NCI-H2171 (cell line): ENCODE measurements at regions not wholly inside any gene's neighbourhood (a gene's known extent, or its start where the extent isn't known, plus 50 kb on each side); places are given as distances from the start of the nearest gene placed in this dataset.
"Not testable (repeated sequence)": the region's sequence is repeated elsewhere in the genome, so short reads cannot be mapped to it uniquely, and the experiment has no call there.

Experiments
- DNase-seq: peaks from one replicate; lab custom pipeline; 2025; lab: John Stamatoyannopoulos, UW

DNA sequence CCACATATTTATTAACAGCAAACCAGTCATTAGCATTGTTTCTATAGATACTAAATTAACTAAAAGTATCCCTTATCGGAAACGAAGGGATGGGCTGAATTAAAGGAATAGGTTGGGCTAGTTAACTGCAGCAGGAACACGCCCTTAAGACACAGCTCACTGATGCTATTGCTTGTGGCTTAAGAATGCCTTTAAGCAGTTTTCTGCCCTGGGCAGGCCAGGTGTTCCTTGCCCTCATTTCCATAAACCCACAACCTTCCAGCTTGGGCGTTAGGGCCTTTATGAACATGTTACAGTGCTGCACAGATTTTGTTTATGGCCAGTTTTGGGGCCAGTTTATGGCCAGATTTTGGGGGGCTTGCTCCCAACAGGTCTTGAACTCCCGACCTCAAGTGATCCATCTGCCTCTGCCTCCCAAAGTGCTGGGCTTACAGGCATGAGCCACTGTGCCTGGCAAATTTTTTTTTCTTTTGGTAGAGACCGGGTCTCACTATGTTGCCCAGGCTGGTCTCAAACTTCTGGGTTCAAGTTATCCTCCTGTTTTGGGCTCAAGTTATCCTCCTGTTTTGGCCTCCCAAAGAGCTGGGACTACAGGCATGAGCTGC is 90.1 kb upstream of the GRIN2A start:
- DNase-seq = not testable (repeated sequence)

DNA sequence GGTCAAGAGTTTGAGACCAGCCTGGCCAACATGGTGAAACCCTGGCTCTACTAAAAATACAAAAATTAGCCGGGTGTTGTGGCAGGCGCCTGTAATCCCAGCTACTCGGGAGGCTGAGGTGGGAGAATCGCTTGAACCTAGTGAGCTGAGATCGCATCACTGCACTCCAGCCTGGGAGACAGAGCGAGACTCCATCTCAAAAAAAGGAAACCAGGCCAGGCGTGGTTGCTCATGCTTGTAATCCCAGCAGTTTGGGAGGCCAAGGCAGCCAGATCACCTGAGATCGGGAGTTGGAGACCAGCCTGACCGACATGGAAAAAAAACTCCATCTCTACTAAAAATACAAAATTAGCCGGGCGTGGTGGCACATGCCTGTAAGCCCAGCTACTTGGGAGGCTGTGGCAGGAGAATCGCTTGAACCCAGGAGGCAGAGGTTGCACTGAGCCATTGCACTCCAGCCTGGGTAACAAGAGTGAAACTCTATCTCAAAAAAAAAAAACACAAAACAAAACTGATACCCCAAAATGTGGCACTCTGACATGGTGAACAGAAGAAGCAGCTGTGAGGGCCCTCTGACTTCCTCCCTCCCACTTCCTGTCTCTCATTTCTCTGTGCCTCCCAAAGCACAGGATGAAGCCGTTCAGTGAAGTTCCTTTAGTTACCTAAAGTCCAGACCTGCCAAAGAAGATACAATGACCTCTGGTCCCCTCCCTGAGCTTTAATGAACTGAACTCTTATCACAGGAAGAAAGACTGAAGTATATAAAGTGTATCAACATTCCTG is 93.2 kb upstream of the GRIN2A start:
- DNase-seq = not testable (repeated sequence)

DNA sequence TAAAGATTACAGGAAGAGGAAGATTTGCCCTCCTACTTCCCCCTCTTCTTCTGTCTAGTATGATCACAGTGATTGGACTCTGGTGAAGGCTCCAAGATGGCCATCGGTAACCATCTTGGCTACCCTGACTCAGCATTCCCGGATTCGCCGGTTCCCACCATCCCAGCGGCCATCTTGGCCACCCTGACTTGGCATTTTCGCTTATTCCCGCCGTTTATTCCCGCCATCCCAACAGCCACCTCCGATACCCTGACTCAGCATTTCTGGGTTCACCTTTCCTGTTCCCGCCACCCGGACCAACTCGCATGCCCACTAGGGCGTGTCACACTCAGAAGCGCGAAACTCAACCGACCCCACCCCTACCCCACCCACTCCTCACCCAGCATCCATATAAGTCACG is 95.4 kb upstream of the GRIN2A start:
- no peak for DNase-seq

DNA sequence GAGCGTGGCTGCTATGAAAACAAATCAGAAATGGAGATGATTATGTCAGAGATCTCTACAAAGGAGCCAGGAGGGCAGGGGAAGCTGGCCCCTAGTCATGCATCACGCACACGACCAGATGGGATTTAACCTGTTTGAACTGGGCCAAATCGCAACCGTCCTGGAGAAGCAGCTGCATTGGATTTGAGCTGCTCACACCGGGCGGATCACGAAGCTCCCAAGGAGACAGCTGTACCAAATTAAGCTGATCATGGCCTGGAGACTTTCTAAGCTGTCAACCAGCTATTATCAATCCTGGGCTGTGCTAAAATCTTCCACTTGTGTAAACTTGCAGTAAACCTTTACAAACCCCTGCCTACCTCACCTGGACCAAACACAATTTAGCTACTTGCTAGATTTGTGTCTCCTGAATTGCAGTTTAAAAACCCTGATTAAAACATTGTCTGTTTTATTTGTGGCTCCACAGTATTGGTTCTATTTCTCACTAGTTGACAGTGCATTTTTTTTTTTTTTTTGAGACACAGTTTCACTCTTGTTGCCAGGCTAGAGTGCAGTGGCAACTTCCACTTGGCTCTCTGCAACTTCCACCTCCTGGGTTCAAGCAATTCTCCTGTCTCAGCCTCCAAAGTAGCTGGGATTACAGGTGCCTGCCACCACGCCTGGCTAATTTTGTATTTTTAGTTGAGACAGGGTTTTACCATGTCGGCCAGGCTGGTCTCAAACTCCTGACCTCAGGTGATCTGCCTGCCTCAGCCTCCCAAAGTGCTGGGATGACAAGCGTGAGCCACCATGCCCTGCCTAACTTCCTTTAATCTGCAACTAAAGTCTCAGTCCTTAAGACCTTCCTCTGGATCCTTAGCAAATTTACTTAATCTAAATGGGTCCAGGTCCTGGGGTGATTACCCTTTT is 98.3 kb upstream of the GRIN2A start:
- DNase-seq = no peak

DNA sequence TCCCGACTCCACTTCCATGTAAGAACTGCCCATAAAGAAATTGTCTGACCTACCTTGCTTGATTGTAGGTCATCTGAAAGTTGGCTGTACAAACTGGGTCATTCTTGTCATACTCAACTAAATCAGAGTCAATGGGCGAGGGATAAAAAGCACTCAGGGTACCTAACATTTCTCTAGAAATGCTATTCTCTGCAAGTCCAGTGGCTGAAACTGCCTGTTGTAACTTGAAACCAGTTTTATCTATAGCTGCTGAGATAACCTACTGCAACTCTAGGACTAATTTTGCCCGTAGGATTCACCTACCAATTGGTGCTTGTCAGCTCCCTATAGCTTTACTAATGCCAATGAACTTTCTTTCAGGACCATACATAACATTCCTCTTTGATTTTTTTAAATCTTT is 100.1 kb upstream of the GRIN2A start:
- DNase-seq = no peak

DNA sequence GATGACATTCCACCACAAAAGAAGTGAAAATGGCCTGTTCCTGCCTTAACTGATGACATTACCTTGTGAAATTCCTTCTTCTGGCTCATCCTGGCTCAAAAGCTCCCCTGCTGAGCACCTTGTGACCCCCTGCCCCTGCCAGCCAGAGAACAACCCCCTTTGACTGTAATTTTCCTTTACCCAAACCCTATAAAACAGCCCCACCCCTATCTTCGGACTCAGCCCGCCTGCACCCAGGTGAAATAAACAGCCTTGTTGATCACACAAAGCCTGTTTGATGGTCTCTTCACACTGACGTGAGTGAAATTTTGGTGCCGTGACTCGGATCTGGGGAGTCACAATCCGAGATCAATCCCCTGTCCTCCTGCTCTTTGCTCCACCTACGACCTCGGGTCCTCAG is 101.0 kb upstream of the GRIN2A start:
- DNase-seq = not testable (repeated sequence)

DNA sequence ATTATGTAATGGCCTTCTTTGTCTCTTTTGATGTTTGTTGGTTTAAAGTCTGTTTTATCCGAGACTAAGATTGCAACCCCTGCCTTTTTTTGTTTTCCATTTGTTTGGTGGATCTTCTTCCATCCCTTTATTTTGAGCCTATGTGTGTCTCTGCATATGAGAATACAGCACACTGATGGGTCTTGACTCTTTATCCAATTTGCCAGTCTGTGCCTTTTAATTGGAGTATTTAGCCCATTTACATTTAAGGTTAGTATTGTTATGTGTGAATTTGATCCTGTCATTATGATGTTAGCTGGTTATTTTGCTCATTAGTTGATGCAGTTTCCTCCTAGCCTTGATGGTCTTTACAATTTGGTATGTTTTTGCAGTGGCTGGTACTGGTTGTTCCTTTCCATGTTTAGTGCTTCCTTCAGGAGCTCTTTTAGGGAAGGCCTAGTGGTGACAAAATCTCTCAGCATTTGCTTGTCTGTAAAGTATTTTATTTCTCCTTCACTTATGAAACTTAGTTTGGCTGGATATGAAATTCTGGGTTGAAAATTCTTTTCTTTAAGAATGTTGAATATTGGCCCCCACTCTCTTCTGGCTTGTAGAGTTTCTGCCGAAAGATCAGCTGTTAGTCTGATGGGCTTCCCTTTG is 95.3 kb upstream of the ATF7IP2 start:
- DNase-seq = not testable (repeated sequence)

DNA sequence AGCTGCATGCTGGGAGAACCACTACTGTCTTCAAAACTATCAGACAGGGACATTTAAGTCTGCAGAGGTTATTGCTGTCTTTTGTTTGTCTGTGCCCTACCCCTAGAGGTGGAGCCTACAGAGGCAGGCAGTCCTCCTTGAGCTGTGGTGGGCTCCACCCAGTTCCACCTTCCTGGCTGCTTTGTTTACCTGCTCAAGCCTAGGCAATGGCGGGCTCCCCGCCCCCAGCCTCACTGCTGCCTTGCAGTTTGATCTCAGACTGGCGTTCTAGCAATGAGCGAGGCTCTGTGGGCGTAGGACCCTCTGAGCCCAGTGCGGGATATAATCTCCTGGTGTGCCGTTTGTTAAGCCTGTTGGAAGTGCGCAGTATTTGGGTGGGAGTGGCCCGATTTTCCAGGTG is 93.7 kb upstream of the ATF7IP2 start:
- DNase-seq = not testable (repeated sequence)

DNA sequence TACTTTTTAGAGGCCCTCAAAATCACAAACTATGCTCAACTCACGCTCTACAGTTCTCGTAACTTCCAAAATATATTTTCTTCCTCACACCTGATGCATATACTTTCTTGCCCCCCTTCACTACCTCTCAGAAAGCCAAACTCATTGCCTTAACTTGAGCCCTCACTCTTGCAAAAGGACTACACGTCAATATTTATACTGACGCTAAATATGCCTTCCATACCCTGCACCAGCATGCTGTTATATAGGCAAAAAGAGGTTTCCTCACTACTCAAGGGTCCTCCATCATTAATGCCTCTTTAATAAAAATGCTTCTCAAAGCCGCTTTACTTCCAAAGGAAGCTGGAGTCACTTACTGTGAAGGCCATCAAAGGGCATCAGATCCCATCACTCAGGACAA is 92.9 kb upstream of the ATF7IP2 start:
- DNase-seq = not testable (repeated sequence)

DNA sequence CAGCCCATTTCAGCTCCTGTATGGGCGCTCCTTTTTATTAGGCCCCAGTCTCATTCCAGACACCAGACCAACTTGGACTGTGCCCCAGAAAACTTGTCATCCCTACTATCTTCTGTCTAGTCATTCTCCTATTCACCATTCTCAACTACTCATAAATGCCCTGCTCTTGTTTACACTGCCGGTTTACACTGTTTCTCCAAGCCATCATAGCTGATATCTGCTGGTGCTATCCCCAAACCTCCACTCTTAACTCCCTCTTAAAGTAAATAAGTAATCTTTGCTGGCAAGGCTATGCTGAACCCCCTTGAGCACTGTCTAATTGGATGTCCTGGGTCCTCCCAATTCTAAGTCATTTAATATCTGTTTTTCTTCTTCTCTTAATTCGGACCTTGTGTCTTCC is 91.7 kb upstream of the ATF7IP2 start:
- DNase-seq = not testable (repeated sequence)

DNA sequence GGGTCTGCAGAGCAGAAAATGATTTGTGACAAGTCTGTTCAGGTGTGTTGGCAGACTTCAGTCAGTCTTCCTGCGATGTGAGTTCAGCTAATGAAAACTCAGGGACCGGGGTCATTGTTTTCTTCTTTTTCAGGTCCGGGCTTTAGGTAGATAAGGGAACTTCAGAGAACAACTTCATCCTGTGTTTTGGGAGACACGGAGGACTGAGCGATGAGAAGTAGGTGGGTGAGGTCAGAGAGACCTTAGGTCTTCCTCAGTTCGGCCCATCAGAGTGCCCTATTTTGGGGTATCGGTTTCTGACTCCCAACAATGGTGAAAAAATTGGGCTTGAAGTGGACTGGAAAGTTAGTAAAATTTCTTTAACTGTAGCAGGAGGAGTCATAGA is 88.9 kb upstream of the ATF7IP2 start:
- DNase-seq = no peak

DNA sequence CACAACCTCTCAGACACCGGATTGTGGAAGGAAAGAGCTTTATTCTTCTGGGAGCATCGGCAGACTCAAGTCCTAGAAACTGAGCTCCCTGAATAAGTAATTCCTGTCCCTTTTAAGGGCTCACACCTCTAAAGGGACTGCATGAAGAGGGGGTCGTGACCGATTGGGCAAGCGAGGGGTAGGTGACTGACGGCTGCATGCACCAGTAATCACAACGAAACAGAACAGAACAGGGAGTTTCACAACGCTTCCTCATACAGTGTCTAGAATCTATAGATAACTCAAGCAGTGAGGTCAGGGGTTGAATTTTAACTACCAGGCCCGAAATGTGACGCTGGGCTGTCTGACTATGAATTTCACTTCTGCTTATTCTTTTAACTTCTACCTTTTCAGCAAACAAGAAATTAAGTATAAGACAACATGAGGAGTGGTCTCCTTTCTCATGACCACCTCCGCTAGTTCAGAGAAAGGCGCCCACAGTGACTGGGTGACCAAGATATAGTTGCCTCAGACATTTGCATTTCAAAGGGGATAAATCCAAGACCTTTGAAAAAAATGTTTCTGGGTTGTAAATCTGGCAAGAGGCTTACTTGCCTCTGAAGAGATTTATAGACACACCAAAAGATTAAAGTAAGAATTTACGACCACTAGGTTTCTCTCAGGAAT is 88.4 kb upstream of the ATF7IP2 start:
- DNase-seq = no peak

DNA sequence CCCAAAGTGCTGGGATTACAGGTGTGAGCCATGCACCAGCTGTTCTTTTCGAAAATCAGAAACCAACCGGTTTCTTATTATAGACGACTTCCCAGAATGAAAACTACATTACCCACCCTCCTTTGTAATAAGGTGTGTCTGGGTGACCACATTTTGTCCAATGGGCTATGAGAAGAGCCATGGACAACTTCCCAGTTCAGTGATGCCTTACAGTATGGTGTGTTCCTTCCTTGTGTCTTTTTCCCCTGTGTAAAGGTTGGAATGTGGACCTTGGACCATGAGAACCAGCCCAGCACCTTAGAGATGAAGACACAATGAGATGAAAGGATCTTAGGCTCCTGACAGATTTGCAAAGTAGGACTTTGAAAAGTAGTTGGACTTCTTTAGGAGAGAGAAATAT is 85.0 kb upstream of the ATF7IP2 start:
- no peak for DNase-seq

DNA sequence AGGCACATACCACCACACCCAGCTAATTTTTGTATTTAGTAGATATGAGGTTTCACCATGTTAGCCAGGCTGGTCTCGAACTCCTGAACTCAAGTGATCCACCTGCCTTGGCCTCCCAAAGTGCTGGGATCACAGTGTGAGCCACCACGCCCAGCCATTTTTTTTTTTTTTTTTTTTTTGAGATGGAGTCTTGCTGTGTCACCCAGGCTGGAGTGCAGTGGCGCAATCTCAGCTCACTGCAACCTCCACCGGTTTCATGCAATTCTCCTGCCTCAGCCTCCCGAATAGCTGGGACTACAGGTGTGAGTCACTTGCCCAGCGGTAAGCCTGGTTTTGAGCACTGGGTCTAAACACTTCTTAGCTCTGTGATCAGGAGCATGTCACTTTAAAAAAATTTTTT is 84.3 kb upstream of the ATF7IP2 start:
- not testable (repeated sequence) for DNase-seq

DNA sequence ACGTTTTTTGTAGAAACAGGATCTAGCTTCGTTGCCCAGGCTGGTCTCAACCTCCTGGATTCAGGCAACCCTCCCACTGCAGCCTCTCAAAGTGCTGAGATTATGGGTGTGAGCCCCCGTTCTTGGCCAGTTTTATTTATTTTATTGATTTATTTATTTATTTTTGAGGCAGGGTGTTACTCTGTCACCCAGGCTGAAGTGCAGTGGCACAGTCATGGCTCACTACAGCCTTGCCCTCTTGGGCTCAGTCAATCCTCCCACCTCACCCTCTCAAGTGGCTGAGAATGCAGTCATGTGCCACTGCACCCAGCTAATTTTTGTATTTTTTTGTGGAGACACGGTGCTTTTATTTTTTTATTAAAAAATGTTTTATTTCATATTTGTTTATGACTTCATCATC is 79.9 kb upstream of the ATF7IP2 start:
- no peak for DNase-seq

DNA sequence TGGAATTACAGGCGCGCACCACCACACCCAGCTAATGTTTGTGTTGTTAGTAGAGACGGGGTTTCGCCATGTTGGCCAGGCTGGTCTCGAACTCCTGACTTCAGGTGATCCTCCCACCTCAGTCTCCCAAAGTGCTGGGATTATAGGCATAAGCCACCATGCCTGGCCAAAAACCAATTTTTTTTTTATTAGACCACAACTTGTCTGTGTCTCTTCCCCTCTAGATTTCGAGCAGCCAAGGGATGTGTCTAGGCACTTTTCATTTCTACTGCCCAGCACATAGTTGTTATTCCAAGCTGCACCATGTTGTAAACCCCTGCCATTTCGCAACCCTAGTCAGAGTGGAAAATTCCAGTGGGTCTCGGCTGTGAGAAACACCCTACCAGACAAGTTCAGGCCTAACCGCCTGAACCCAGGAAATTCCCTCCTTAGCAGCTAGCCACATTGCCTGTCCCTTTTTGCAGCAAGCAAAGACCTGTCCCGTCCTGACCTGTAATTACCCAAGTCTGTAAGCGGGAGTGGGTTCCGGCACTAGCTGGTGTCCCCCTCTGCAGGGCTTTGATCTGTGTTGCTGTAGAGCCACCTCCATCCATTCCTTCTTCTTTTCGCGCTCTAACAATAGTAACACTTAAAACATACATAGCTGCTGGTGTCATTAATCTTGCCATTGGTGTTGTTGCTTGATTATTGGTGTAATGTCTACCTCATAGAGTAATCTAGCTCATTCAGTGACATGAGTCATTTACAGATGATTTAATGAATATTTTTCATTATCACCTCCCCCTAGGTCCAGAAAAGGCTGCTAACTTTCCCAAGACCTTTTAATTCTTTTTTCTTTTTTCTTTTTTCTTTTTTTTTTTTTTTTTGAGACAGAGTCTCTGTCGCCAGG is 77.3 kb upstream of the ATF7IP2 start:
- no peak for DNase-seq

DNA sequence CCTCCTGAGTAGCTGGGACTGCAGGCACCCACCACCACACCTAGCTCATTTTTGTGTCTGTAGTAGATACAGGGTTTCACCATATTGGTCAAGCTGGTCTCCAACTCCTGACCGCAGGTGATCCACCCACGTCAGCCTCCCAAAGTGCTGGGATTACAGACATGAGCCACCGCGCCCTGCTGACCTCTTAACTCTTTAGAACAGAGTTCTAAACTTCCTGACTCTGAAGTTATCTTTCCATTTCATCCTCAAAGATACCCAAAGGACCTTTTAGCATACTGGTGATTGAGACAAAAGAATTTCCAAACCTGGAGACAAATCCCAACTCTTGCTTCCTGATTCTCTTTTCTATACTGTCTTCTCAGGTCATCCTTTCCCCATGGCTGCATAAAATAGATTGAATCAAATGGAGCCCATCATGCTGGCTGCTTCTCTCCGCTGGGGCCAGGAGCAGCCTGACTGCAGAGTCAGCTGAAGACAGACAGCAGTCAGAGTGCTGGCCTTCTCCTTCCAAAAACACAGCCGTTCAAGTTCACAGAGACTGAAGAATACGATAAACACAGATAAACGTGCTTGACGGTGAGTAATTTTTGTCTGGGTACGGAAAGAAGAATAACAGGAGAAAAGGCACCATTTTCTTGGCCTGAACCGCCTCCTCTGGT is 76.5 kb upstream of the ATF7IP2 start:
- no peak for DNase-seq

DNA sequence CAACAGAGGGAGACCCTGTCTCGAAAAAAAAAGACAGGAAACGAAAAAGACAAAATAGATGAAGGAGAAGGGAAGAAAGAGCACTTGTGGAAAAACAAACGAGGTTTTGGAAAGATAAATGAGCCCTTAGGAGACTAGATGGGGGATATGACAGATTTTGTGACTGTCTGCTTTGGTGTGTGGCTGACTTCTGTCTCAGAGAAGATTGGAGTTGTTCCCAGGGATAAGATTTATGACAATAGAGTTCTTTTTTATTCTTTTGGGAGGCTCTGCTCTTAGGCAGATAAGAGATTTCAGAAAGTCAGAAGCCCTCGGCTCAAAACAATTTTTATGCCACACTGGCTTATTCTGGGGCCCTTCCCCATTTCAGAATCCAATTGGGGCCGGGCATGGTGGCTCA is 73.9 kb upstream of the ATF7IP2 start:
- no peak for DNase-seq

DNA sequence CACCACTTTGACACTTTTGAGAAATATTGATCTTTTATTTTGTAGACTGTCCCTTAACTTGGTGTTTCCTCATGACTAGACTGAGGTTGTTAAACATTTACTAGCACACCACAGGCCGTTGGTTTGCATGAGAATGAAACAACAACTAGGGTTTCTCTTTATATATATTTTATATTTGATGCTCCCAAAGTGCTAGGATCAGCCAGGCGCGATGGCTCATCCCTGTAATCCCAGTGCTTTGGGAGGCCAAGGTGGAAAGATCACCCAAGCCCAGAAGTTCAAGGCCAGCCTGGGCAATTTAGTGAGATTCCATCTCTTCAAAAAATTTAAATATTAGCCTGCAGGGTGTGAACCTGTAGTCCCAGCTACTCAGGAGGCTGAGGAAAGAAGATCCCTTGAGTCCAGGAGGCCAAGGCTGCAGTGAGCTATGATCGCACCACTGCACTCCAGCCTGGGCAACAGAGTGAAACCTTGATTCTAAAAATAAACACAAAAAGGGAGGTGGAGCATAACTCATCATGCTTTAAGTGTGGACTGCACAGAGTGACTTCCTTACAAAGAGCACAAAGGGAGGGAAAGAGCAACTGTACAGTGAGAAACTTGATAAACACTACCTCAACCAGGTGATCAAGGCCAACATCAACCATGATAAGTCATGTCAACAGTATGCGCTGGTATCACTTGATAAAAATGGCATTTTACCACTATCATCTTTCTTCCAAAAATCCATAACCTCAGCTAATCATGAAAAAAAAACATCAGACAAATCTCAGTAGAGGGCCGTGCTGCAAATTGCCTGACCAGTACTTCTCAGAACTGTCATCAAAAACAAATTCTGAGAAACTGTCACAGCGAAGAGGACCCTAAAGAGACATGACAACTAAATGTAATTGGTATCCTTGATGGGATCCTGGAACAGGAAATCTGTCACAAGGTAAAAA is 72.8 kb upstream of the ATF7IP2 start:
- DNase-seq = no peak
